BE2C (cell line): ENCODE measurements at regions not wholly inside any gene's neighbourhood (a gene's known extent, or its start where the extent isn't known, plus 50 kb on each side); places are given as distances from the start of the nearest gene placed in this dataset.

Experiments
- DNase-seq: peaks from one replicate; pipeline ENCODE4 v3.0.0-alpha.2; 2020
- H3K27me3 ChIP-seq: fragments of 250-450 bp; sonication (Bioruptor Pico); 2 replicates; pipeline ENCODE4 v1.5.1; 2020; ENCODE audit warnings: mild to moderate bottlenecking
- H3K36me3 ChIP-seq: fragments of 250-450 bp; sonication (Bioruptor Pico); 2 replicates; pipeline ENCODE4 v1.5.1; 2020; ENCODE audit warnings: mild to moderate bottlenecking
- H3K4me1 ChIP-seq: fragments of 250-450 bp; sonication (Bioruptor Pico); 2 replicates; pipeline ENCODE4 v1.5.1; 2020
- H3K4me3 ChIP-seq: 2 replicates; pipeline ENCODE4 v1.5.1; 2011; ENCODE audit warnings: low read depth, low read length
- H3K9me3 ChIP-seq: fragments of 250-450 bp; sonication (Bioruptor Pico); 2 replicates; pipeline ENCODE4 v1.5.1; 2020
- CTCF ChIP-seq: IDR thresholded peaks from 2 replicates; pipeline ENCODE4 v1.5.1; 2012; ENCODE audit warnings: mild to moderate bottlenecking, low read depth, low read length

- 0 out of 2 replicates have a peak, but pooled peaks cover 5% of the 10 kb centered on the region for H3K9me3 ChIP-seq
- TF ChIP-seq CTCF, result no peak
Measured at GRCh38 chr16:85401370-85401916, 211.7 kb upstream of the GSE1 start.

DNA sequence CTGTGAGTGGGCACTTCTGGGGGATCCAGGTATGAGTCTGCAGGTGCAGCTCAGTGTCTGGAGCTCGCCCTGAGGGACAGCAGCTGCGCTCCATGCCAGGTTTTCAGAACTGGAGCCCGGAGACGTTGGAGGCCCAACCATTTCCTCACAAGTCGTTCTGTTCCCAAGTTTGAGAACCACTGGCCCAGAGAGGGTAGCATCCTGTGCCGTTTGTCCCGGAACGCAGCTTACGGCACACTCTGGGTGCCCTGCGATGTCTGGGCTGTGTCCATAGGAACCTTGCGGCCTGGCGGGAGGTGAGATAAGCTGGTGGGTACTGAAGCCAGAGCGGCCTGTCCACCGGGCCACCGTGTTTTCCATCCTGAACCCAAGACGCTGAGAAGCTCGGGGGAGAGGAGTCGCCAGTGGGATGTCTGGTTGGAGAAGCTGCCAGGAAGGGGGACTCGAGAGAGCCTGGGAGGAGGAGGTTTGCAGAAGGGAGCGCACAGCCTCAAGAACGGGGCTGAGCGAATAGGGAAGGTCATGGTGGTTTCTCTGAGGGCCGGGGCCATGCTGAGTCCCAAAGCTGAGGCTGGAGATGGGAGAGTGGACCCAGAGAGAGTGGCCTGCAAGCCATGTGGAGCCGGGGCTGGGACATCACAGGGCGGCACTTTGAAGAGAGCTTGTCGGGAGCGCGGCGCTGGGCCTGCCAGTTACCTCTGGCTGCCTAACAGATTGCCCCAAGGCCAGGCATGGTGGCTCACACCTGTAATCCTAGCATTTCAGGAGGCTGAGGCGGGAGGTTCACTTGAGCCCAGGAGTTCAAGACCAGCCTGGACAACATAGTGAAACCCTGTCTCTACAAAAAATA, 211.0 kb upstream of the GSE1 start:
- no peak overlapping the region for H3K4me3 ChIP-seq
- H3K27me3 ChIP-seq, result no peaks in the 10 kb centered on the region
- H3K9me3 ChIP-seq, result 0 out of 2 replicates have a peak, but pooled peaks cover 5% of the 10 kb centered on the region
- peaks cover 10% of the 10 kb centered on the region for H3K4me1 ChIP-seq
- H3K36me3 ChIP-seq, result no peaks in the 10 kb centered on the region
- peak; percentile 13 for DNase-seq
- TF ChIP-seq CTCF, result no peak

More at GRCh38 chr16:85401370-85401916, 211.7 kb upstream of the GSE1 start:
- peak; percentile 6 for DNase-seq
- H3K4me3 ChIP-seq, result no peak overlapping the region
- H3K27me3 ChIP-seq, result no peaks in the 10 kb centered on the region
- H3K36me3 ChIP-seq, result no peaks in the 10 kb centered on the region
- H3K4me1 ChIP-seq, result peaks cover 17% of the 10 kb centered on the region

DNA sequence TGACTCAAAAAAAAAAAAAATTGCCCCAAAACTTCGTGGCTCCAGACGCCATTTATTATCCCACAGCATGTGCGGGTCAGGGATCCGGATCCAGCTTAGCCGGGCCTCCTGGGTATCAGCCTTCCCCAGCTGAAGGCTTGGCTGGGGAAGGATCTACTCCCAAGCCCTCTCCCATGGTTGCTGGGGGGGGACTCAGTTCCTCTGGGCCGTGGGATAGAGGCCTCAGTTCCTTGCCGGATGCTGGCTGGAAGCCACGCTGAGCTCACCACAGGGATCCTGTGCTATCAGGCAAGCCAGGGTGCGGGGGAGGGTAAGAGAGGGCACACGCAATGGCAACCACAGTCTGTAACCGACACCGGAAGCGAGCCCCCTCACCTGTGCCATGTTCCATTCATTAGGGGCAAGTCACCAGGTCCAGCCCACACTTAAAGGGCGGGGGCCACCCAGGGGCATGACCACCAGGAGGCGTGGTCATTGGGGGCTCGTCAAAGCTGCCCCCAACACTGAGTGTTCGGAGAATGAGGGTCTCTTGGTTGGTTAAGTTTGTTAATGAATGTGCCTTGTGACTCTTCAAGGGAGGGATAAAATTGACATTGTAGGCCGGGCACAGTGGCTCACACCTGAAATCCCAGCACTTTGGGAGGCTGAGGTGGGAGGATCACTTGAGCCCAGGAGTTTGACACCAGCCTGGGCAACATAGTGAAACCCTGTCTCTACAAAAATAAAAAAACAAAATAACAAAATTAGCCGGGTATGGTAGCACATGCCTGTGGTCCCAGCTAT, 210.0 kb upstream of the GSE1 start:
- DNase-seq, result peak; percentile 61
- H3K4me3 ChIP-seq, result no peak overlapping the region
- no peak for TF ChIP-seq CTCF
- no peaks in the 10 kb centered on the region for H3K27me3 ChIP-seq
- 0 out of 2 replicates have a peak, but pooled peaks cover 5% of the 10 kb centered on the region for H3K9me3 ChIP-seq
- H3K36me3 ChIP-seq, result no peaks in the 10 kb centered on the region
- H3K4me1 ChIP-seq, result peaks cover 5% of the 10 kb centered on the region

DNA sequence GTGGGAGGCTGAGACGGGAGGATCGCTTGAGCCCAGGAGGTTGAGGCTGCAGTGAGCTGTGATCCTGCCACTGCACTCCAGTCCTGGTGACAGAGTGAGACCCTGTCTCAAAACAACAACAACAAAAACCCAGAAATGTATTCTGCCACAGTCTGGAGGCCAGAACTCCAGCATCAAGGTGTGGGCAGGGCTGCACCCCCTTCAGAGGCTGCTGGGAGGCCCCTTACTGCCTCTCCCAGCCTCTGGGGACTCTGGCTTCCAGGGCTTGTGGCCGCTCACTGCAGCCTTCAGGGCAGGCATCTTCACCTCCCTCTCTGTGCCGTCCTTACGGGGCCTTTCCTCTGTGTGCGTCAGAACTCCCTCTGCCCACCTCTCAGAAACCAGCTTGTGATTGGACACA, 209.4 kb upstream of the GSE1 start:
- no peak for TF ChIP-seq CTCF
- no peak overlapping the region for H3K4me3 ChIP-seq
- 0 out of 2 replicates have a peak, but pooled peaks cover 5% of the 10 kb centered on the region for H3K9me3 ChIP-seq
- peaks cover 5% of the 10 kb centered on the region for H3K4me1 ChIP-seq
- H3K27me3 ChIP-seq, result no peaks in the 10 kb centered on the region
- no peaks in the 10 kb centered on the region for H3K36me3 ChIP-seq
- peak; percentile 17 for DNase-seq

DNA sequence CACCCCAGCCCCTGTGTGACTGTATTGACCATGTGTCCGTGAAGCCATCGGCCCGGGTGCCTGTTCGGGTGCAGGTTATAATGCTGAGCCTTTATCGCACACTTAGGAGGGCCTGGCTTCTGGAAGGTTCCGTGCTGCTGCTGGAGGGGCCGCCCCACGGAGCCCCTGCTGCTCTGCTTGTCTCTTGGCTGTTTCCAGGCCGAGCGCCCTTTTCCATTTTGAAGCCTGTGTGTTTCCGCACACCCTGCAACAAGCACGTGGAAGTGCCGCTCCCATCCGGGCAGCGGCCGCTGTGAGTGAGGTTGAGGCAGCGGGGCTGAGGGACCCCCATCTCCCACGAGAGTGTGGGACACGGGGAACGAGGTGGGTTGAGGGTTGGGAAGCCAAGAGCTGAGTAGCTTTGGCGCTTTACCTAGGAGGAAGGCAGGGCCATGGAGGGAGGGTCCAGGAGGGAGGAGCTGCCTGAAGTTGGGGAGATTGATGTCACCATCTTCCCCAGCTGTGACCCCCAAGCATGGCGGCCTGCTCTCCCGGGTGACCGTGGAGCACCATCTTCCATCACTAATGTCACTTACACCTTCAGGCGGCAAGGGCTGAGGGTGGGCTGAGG, 200.1 kb upstream of the GSE1 start:
- peak; percentile 5 for DNase-seq
- no peaks in the 10 kb centered on the region for H3K27me3 ChIP-seq
- H3K9me3 ChIP-seq, result no peaks in the 10 kb centered on the region; the same call in 1 of the 2 replicates
- H3K4me3 ChIP-seq, result no peak overlapping the region
- TF ChIP-seq CTCF, result no peak
- peaks cover 27% of the 10 kb centered on the region for H3K4me1 ChIP-seq
- H3K36me3 ChIP-seq, result peaks cover 4% of the 10 kb centered on the region
